K562 (cell line): ENCODE measurements at regions not wholly inside any gene's neighbourhood (a gene's known extent, or its start where the extent isn't known, plus 50 kb on each side); places are given as distances from the start of the nearest gene placed in this dataset.

ENCODE experiments used
- CBX2 ChIP-seq: fragments of 200-600 bp; sonication (generic); IDR thresholded peaks from one replicate; pipeline ENCODE4 v1.6.1; 2012; ENCODE audit warnings: mild to moderate bottlenecking, low read length, inconsistent platforms; ENCODE audit not compliant: insufficient read depth, poor library complexity, severe bottlenecking
- CC2D1A ChIP-seq: fragments of 450-650 bp; IDR thresholded peaks from 2 replicates; pipeline ENCODE4 v1.6.1; 2017; ENCODE audit warnings: mild to moderate bottlenecking
- PHF20 ChIP-seq: fragments of 450-650 bp; IDR thresholded peaks from 2 replicates; pipeline ENCODE4 v1.6.1; 2018; ENCODE audit not compliant: partially characterized antibody
- TRIM28 ChIP-seq: fragments of 450-650 bp; IDR thresholded peaks from 2 replicates; pipeline ENCODE4 v1.6.1; 2017
- YY1 ChIP-seq, 3 experiments: IDR thresholded peaks; 2 replicates each; pipeline ENCODE4 v1.6.1; 2011; ENCODE audit warnings: low read length in 2 of 3, mild to moderate bottlenecking in 2 of 3, moderate library complexity in 2 of 3, borderline replicate concordance in 1 of 3, control low read depth in 1 of 3, low read depth in 1 of 3; ENCODE audit not compliant: insufficient read depth in 3 of 3, insufficient replicate concordance in 2 of 3, control insufficient read depth in 1 of 3, insufficient read length in 1 of 3; ENCODE audit errors: extremely low read depth in 1 of 3
- ZNF76 ChIP-seq: fragments of 250-450 bp; sonication (Bioruptor Pico); IDR thresholded peaks from 2 replicates; pipeline ENCODE4 v1.4.0; 2020; ENCODE audit warnings: mild to moderate bottlenecking, moderate library complexity, borderline replicate concordance
- TF ChIP-seq, protein P1 (sequence below): fragments of 250-450 bp; sonication (Bioruptor Pico); IDR thresholded peaks from 2 replicates; pipeline ENCODE4 v1.4.0; 2020; ENCODE audit warnings: mild to moderate bottlenecking, moderate library complexity
- TF ChIP-seq, protein P2 (sequence below), 3 experiments: IDR thresholded peaks in 2 of 3; conservative IDR thresholded peaks in 1 of 3; 2 replicates each; pipeline ENCODE4 v1.5.1; 2011 to 2012; ENCODE audit warnings: low read length in 3 of 3, mild to moderate bottlenecking in 3 of 3, control low read depth in 2 of 3, improper control_type of control experiment in 1 of 3, inconsistent platforms in 1 of 3, low read depth in 1 of 3, mixed read lengths in 1 of 3, moderate library complexity in 1 of 3; ENCODE audit not compliant: insufficient read depth in 2 of 3

DNA sequence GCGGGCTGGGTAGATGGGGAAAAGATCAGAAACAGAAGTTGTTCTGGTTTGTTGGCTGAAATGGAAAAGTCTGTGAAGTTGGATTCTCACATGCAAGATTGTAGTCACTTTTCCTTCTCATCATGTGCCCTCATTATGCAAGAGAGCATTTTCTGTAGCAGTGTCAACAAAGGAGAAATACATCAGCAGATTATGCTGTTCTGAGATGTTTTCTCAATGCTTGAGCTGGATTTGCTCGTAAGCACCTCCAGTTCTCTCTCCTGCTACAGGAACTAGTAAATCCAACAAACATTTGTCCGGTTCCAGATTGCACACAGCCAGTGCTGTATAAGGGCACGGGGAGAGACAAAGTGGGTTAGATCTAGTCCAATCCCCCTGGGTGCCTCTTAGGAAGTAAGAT is 90.0 kb downstream of the GATA3 start:
- TF ChIP-seq CC2D1A: no peak
- TF ChIP-seq, protein P1, sequence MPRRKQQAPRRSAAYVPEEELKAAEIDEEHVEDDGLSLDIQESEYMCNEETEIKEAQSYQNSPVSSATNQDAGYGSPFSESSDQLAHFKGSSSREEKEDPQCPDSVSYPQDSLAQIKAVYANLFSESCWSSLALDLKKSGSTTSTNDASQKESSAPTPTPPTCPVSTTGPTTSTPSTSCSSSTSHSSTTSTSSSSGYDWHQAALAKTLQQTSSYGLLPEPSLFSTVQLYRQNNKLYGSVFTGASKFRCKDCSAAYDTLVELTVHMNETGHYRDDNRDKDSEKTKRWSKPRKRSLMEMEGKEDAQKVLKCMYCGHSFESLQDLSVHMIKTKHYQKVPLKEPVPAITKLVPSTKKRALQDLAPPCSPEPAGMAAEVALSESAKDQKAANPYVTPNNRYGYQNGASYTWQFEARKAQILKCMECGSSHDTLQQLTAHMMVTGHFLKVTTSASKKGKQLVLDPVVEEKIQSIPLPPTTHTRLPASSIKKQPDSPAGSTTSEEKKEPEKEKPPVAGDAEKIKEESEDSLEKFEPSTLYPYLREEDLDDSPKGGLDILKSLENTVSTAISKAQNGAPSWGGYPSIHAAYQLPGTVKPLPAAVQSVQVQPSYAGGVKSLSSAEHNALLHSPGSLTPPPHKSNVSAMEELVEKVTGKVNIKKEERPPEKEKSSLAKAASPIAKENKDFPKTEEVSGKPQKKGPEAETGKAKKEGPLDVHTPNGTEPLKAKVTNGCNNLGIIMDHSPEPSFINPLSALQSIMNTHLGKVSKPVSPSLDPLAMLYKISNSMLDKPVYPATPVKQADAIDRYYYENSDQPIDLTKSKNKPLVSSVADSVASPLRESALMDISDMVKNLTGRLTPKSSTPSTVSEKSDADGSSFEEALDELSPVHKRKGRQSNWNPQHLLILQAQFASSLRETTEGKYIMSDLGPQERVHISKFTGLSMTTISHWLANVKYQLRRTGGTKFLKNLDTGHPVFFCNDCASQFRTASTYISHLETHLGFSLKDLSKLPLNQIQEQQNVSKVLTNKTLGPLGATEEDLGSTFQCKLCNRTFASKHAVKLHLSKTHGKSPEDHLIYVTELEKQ (CRISPR knock-in tag): no peak
- TF ChIP-seq YY1 (IDR thresholded peaks at IDR 0.05; ENCODE audit: borderline replicate concordance in 1 of 3, control insufficient read depth in 1 of 3, extremely low read depth in 1 of 3, insufficient read depth in 3 of 3, insufficient read length in 1 of 3, insufficient replicate concordance in 2 of 3, low read depth in 1 of 3, low read length in 2 of 3): no peak
- TF ChIP-seq TRIM28: no peak
- no peak for TF ChIP-seq PHF20
- TF ChIP-seq, protein P2, sequence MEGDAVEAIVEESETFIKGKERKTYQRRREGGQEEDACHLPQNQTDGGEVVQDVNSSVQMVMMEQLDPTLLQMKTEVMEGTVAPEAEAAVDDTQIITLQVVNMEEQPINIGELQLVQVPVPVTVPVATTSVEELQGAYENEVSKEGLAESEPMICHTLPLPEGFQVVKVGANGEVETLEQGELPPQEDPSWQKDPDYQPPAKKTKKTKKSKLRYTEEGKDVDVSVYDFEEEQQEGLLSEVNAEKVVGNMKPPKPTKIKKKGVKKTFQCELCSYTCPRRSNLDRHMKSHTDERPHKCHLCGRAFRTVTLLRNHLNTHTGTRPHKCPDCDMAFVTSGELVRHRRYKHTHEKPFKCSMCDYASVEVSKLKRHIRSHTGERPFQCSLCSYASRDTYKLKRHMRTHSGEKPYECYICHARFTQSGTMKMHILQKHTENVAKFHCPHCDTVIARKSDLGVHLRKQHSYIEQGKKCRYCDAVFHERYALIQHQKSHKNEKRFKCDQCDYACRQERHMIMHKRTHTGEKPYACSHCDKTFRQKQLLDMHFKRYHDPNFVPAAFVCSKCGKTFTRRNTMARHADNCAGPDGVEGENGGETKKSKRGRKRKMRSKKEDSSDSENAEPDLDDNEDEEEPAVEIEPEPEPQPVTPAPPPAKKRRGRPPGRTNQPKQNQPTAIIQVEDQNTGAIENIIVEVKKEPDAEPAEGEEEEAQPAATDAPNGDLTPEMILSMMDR (IDR thresholded peaks at IDR 0.05 in 2 of 3, conservative IDR thresholded peaks at IDR 0.05 in 1 of 3; ENCODE audit: insufficient read depth in 2 of 3, low read depth in 1 of 3, low read length in 3 of 3): no peak
- no peak for TF ChIP-seq CBX2
- no peak for TF ChIP-seq ZNF76 (CRISPR knock-in tag)
